ENCODE measurements at regions not wholly inside any gene's neighbourhood (a gene's known extent, or its start where the extent isn't known, plus 50 kb on each side); places are given as distances from the start of the nearest gene placed in this dataset.
"Not testable (repeated sequence)": the region's sequence is repeated elsewhere in the genome, so short reads cannot be mapped to it uniquely, and the experiment has no call there.

DNA sequence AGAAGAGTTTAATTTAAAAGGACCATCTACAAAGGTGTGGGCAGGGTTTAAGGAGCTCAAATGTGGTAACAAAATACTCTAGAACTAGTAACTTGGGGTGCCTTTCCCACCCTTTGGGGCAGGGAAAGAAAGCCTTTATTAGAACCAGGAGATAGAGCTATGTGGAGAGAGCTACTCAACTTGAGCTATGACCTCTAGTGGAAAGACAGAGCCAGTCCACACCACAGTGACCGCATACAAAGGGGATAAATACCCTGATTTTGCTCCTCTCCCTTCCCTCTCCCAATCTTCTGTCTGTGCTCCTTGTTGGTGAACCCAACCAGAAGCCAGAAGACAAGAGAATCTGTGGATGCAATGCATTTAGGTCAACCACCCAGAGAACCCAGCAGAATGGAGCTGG lies 54.4 kb upstream of the JAK1 start:
- no peak for DNase-seq (ENCODE audit: low spot score)
- in situ Hi-C loops (cut with HindIII; ENCODE audit: low sequenced_read_pairs): no loop called here

DNA sequence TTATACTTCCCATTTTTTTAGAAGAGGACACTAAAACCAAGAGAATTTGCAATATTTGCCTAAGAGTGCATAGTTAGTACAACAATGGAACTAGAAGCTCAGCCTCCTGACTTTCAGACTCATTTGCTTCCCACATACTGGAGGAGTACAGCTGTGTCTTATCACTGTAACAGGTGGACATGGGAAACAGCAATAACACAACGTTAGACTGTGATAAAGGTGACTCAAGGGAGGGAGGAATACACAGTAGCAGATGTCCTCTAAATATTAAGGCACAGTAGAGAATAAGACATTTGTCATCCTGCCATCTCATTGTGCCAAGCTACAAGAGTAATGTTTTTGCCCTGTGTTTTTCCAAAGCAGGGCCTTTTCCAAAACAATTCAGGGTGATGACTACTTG lies 55.4 kb upstream of the JAK1 start:
- peak; percentile 90 for DNase-seq (ENCODE audit: low spot score)
- in situ Hi-C loops (cut with HindIII; ENCODE audit: low sequenced_read_pairs): no loop called here

DNA sequence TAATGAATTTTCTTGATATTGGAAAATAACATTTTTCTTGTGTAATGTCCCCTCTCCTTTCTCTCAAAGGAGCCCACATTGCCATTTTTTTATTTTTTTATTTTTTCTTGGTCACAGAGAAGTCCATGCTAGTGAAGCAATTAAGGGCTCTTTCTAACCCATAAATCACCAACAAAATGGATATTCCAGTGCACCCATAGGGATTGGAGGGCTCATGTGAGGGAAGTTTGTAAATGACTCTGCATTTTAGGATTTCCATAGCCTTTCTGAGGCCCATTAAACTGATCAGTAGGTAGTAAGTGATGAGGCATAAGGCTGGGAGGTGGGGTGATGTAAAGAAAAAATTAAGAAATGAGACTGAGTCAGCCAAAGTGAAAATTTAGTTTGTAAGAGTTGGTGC lies 55.9 kb upstream of the JAK1 start:
- in situ Hi-C loops (cut with HindIII; ENCODE audit: low sequenced_read_pairs): no loop called here
- no peak for DNase-seq (ENCODE audit: low spot score)

DNA sequence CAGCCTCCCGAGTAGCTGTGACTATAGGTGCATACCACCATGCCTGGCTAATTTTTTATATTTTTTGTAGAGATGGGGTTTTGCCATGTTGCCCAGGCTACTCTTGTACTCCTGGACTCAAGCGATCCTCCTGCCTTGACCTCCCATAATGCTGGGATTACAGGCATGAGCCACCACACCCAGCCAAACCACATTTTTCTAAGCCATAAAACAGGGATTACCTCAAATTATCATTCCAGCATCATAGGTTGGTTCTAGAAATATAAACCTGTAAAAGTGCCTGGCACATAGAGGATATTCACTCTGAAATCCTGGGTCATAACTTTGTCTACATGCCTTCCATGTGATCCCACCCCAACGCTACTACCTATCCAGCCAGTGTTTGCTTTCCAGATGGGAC lies 59.4 kb upstream of the JAK1 start:
- DNase-seq (ENCODE audit: low spot score): no peak
- in situ Hi-C loops (cut with HindIII; ENCODE audit: low sequenced_read_pairs): no loop called here

DNA sequence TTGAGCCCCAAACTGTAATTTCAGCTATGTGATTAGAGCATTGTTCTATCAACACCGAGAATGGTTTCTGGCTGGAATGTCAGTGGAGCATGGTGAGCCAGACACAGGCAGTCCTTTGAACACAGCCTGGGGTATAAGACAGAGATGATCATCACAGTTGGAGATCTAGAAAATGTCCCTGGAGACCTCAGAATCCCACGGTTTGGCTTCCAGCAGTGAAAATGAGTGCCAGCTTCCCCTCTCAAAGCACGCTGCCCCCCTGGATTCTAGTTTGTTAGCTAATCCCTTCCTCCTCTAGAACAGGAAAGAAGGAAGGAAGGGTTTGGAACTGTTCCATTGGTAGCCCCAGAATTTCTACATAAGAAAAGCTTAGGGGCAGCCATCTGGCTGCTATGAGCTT lies 59.9 kb upstream of the JAK1 start:
- no peak for DNase-seq (ENCODE audit: low spot score)
- in situ Hi-C loops (cut with HindIII; ENCODE audit: low sequenced_read_pairs): no loop called here

DNA sequence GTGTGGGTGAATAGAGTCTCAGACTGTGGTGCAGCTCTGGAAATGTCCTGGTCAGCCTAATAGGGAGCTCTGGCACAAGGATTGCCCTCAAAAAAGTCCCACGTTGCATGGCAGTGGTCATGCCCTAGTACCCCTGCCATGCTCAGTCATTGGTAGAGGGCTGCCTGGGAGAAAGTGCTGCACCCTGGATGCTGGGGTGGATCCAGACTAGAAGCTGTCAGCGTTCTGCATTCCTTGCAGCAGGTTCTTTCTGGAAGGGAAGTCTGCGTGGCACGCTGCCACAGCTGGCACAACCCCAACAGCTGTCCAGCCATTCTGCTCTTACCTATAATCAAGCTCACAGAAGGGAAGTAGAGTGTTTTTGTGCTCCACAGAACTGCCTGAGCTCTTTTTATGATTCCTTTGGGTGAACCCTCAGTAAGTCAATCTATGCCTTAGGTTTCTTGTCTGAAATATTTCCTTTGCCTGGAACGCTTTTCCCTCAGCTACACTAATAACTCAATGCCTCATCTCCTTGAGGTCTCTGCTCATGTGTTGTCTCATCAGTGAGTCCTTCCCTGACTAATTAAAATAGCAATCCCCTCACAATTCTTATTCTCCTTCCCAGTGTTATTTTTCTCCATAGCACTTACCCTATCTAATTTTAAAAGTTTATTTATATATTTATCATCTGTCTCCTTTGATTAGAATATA lies 61.5 kb upstream of the JAK1 start:
- no peak for DNase-seq (ENCODE audit: low spot score)
- in situ Hi-C loops (cut with HindIII; ENCODE audit: low sequenced_read_pairs): no loop called here

DNA sequence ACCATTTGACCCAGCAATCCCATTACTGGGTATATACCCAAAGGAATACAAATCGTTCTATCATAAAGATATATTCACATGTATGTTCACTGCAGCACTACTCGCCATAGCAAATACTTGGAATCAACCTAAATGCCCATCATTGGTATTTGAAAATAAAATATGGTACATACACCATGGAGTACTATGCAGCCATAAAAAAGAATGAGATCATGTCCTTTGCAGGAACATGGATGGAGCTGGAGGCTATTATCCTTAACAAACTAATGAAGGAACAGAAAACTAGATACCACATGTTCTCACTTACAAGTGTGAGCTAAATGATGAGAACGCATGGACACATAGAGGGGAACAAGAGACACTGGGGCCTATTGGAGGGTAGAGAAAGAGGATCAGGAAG lies 63.1 kb upstream of the JAK1 start:
- in situ Hi-C loops (cut with HindIII; ENCODE audit: low sequenced_read_pairs); DNase-seq (ENCODE audit: low spot score): not testable (repeated sequence)

DNA sequence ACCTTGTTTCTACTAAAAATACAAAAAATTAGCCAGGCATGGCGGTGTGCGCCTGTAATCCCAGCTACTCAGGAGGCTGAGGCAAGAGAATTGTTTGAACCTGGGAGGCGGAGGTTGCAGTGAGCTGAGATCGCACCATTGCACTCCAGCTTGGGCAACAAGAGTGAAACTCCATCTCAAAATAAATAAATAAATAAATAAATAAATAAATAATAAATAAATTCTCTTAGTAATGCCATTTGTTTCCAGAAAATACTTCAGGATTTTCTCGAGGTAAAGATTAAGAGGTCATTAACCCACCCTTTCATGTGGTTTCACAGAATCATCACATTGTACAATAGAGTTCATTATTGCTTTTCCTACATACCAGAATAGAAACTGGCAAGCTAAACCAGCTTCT lies 68.5 kb upstream of the JAK1 start:
- in situ Hi-C loops (cut with HindIII; ENCODE audit: low sequenced_read_pairs); DNase-seq (ENCODE audit: low spot score): not testable (repeated sequence)

DNA sequence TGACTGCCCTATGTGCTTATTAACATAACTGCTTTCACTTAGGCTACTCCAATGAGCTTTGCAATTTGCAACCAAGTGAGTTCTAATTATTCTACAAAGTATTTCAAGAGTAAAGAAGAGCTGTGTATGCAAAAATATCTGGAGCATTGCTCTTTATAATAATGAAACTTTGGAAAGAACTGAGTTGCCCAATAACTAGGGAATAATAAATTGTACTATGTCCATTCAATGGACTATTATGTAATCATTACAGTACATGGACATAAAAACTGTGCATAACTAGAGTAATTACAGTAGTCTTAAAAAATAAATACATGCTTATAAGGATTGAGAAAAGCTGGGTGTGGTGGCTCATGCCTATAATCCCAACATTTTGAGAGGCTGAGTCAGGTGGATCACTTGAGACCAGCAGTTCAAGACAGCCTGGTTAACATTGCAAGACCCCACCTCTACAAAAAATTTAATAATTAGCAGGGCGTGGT lies 70.3 kb upstream of the JAK1 start:
- DNase-seq (ENCODE audit: low spot score): no peak
- in situ Hi-C loops (cut with HindIII; ENCODE audit: low sequenced_read_pairs): no loop called here

DNA sequence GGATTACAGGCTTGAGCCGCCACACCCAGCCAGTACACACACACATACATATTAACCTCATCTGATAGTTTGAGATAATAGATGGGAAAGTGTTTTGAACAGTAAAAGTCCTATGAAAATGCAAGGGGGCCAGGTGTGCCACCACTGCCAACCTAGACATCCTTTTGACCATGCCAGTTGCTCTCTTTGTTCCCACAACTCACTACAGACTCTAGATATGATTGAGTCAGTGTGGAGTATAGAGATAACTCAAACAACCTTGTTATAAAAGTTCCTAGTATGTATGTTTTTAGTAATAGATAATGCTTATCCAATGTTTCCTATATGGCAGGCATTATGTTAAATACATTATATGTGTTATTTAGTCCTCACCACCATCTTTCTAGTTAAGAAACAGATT lies 72.7 kb upstream of the JAK1 start:
- in situ Hi-C loops (cut with HindIII; ENCODE audit: low sequenced_read_pairs): no loop called here
- DNase-seq (ENCODE audit: low spot score): no peak

DNA sequence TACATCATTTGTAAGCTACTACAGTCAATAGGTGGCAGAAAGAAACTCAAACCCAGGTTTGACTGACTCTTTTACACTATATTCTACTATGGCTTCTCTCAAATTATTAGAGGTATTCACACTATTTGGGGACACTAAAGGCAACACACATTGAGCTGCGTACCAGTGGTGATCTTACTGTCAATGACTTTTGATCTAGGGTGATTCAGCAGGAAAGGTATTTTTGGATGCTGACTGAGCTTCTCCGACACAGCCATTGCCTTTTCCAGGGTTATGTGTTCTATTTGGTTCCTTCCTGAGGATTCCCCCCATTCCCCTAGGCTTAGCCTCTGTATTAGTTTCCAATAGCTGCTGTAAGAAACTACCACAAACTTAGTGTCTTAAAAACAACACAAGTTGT lies 73.2 kb upstream of the JAK1 start:
- in situ Hi-C loops (cut with HindIII; ENCODE audit: low sequenced_read_pairs): no loop called here
- no peak for DNase-seq (ENCODE audit: low spot score)

DNA sequence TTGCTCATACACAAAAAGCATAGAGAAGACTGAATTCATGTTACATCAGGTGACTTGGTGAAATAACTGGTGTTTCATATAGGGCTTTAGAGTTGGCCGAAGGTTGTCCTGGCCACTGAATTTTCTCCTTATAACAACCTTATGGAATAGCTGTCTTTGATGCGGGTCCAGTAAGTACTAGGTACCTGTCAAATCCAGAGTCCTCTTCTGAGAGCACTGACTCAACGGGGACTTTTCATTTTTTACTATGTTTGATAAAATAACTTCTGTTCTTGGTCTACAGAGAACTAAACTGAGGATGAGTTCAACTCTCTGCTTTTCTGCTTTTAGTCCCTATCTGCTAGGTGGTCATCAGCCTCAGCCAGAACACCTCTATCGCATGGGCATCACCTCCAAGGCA lies 76.1 kb upstream of the JAK1 start:
- in situ Hi-C loops (cut with HindIII; ENCODE audit: low sequenced_read_pairs): no loop called here
- DNase-seq (ENCODE audit: low spot score): no peak

DNA sequence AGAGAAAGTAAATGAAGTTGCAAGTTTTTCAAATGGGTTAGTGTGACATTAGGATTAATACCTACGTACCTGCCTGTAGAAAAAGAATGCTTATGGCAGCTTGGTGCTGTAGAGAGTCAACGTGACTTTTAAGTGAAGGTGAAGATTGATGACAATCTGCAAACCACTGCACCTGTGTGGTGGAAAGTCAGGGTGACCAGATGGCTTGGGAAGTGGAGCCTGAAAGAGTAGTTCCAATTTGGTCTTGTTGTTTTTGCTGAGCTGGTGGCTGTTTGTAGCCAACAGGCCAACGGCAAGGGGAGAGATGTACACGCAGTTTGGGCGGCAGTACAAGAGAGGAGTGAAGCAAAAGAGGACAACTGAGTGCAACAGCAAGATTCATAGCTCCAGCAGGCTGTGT lies 78.1 kb upstream of the JAK1 start:
- DNase-seq (ENCODE audit: low spot score): peak; percentile 30
- in situ Hi-C loops (cut with HindIII; ENCODE audit: low sequenced_read_pairs): no loop called here

DNA sequence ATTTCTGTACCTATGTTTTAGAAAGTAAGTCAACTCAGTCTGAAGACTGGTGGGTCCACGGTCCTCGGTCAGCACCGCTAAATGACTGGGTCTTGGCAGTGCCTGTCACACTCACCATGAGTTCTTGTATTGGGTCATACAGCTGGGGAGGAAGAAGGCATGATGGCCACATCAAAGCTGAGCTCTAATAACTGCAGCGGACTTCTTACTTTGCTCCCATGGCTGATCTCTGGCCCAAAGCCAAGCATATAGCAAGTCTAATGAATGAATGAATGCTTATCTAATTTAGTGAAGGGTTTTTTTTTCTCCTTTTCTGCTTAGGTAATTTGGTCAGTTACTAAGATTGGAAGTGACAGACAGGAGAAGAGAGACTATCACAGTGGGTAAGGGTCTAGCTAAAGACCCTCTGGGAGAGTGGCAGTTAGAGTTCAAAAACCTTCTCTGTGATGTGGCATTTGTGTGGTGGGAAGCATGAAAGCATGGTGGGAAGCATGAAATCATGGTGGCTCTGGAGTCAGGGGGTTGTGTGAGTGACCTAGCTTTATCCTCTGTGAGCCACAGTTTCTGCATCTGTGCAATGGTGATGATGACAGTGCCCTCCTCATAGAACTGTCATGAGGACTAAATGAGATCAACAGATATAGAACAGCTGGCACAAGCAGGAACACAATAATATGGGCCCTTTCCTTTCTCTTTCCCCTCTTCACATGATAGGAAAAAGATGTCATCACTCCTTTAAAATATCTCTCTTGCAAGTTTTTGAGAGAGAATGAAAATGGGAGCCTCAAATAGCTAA lies 78.9 kb upstream of the JAK1 start:
- in situ Hi-C loops (cut with HindIII; ENCODE audit: low sequenced_read_pairs): no loop called here

DNA sequence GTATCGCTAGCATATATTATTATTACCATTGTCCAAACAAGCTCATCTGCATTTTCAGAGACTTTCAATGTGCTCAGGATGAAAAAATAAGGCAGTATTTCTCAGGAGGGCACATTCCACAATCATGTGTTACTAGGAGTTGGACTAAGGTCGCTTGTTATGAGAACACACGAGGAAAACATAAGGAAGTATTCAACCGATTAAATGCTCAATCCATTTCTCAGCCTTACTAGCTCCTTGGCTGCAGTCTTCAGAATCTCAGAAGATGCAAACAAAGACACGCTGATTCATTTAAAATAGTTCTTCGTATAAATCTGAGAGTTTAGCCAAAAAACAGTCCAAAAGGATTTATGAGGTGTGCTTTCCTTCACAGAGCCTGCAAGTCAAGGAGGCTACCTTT lies 82.0 kb upstream of the JAK1 start:
- in situ Hi-C loops (cut with HindIII; ENCODE audit: low sequenced_read_pairs): no loop called here
- no peak for DNase-seq (ENCODE audit: low spot score)

More for the DNA sequence above, 78.9 kb upstream of the JAK1 start:
- no peak for DNase-seq (ENCODE audit: low spot score)

DNA sequence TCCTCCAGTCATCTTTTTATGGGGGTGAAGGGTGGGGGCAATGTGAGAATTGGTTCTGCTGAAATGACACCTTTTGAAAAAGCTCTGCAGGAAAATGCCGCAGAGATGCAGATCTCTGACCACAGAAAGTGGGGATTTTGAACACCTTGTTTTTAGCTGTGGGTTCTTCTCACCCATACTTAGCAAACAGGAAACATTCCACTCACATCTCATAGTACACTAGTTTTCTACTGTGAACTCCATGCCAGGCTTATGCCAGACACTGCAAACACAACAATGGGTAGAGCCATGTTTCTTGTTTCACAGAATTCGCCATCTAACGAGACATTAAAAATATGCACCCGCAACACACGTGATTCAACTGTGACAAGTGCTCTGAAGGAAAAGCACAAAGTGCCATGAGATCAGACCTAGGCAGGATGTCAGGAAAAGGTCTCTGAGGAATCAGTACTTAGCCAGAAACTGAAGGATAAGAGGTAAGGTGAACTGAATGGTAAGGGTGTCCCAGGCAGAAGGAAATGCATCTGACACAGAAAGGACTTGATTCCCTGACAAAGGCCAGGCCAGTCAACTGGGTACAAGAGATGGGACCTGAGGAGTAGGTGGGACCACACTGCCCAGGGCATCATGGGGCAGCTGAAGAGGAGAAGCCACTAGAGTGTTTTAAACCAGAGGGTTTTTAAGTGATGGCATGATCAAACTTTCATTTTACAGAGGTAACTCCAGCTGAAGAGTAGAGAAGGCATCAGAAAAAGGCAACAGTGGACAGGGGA lies 83.8 kb upstream of the JAK1 start:
- DNase-seq (ENCODE audit: low spot score): no peak
- in situ Hi-C loops (cut with HindIII; ENCODE audit: low sequenced_read_pairs): no loop called here

DNA sequence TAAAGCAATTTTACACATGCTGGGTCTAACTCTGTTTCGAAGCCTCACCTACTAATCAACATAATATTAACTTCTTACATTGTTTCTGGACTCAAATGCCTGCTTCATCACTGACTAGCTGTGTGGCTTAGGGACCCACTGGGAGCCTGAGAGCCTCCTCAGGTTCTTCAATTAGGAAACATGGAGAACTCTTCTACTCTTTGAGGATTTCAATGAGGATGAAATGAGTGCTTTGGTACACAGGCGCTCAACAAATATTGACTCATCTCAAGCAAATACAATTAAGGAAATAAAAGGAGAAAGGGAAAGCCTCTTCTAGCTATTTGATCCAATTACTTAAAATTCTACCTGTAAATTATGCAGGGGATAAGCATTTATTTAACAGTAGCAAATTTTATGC lies 84.4 kb upstream of the JAK1 start:
- DNase-seq (ENCODE audit: low spot score): no peak
- in situ Hi-C loops (cut with HindIII; ENCODE audit: low sequenced_read_pairs): no loop called here

DNA sequence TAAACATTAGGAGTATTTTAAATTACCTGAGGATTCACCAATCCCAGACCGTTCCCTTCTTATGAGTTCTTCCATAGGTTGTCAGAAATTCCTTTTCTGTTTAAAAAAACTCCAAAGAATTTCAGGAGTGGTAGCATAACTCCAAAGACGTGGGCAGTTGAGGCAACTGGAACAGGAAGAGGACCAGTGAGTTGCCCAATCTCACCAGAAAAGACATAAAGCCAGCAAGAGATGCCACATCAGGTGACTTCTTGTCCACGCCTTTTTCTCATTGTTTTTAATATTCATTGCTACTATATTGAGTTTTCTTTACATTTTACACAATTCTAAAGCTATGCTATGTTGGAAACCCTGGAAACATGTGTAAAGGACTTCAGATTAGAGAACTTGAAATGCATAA lies 88.1 kb upstream of the JAK1 start:
- in situ Hi-C loops (cut with HindIII; ENCODE audit: low sequenced_read_pairs): no loop called here
- DNase-seq (ENCODE audit: low spot score): no peak

DNA sequence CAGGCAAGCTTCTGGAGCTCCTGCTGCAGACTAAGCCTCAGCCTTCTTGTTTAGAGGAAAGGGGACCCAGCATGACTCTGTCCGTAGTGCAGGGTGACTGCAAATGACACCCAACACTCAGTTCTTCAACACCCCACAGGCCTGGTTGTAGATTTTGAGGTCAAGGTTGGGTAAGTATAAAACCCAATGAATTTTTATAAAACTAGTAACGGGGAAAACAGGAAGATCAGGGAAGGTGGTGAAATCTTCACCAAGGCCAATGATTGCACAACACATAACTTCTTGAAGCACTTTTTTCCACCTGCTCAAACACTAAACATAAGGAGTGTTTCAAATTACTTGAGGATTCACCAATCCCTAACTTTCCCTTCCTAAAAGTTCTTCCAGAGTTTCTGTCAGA lies 89.4 kb upstream of the JAK1 start:
- DNase-seq (ENCODE audit: low spot score): no peak
- in situ Hi-C loops (cut with HindIII; ENCODE audit: low sequenced_read_pairs): no loop called here

DNA sequence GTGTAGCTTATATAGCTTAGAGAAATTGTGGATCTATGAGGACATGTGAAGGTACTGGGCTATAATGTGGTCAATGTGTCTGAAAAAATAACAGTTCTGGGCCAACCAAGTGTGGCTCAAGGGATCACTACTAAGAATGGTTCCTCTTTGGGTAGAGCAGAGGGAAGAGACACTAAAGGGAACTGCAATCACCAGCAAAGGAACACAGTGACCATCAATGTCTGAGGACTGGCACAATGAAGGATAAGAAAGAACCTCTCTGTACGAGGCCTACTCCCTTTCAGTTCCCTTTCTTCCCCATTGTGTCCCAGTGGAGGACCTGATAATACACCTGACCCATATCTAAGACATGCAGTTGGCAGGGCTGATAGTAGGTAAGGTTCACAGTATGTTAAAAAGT lies 89.9 kb upstream of the JAK1 start:
- no peak for DNase-seq (ENCODE audit: low spot score)
- in situ Hi-C loops (cut with HindIII; ENCODE audit: low sequenced_read_pairs): no loop called here
